Retinal pigment epithelial cell (primary cell): ENCODE measurements at regions not wholly inside any gene's neighbourhood (a gene's known extent, or its start where the extent isn't known, plus 50 kb on each side); places are given as distances from the start of the nearest gene placed in this dataset.

ENCODE experiments used
- DNase-seq: peaks from one replicate; pipeline ENCODE4 v3.0.0-alpha.2; 2010; ENCODE audit warnings: low read depth
- H3K4me3 ChIP-seq: 2 replicates; pipeline ENCODE4 v1.5.1; 2011; ENCODE audit warnings: mild to moderate bottlenecking, low read length, control low read depth, moderate library complexity
- TF ChIP-seq, protein P1 (sequence below): conservative IDR thresholded peaks from 2 replicates; pipeline ENCODE4 v1.5.1; 2011; ENCODE audit warnings: low read depth, low read length, control low read depth, inconsistent platforms

GRCh38 chr12:115388139-115388538, 704.2 kb upstream of the TBX3 start:
- no peak overlapping the region for H3K4me3 ChIP-seq
- no peak for DNase-seq
- TF ChIP-seq, protein P1, sequence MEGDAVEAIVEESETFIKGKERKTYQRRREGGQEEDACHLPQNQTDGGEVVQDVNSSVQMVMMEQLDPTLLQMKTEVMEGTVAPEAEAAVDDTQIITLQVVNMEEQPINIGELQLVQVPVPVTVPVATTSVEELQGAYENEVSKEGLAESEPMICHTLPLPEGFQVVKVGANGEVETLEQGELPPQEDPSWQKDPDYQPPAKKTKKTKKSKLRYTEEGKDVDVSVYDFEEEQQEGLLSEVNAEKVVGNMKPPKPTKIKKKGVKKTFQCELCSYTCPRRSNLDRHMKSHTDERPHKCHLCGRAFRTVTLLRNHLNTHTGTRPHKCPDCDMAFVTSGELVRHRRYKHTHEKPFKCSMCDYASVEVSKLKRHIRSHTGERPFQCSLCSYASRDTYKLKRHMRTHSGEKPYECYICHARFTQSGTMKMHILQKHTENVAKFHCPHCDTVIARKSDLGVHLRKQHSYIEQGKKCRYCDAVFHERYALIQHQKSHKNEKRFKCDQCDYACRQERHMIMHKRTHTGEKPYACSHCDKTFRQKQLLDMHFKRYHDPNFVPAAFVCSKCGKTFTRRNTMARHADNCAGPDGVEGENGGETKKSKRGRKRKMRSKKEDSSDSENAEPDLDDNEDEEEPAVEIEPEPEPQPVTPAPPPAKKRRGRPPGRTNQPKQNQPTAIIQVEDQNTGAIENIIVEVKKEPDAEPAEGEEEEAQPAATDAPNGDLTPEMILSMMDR = no peak

- TF ChIP-seq, protein P1 = no peak
- H3K4me3 ChIP-seq = no peak overlapping the region
- no peak for DNase-seq
Measured at GRCh38 chr12:115387467-115387901, 703.5 kb upstream of the TBX3 start.

DNA sequence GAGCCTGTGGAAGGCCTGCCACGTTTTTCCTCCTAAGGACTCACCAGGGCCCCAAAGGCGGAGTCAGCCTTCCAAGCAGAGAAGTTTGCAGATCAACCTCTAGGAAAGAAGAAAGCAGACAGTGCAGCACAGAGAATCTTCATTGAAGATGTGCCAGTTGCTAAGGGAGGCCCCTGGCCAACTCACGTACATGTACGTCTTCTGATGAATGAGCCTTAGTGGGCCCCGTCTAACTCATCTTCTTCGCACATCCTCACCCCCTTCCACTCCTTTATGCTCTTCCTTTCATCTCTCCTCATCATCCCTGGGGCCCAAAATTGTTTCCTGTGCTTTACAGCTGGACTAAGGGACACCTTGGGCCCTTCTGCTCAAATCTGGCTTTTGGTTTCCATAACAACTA, 703.0 kb upstream of the TBX3 start:
- TF ChIP-seq, protein P1 = no peak
- no peak overlapping the region for H3K4me3 ChIP-seq
- no peak for DNase-seq

DNA sequence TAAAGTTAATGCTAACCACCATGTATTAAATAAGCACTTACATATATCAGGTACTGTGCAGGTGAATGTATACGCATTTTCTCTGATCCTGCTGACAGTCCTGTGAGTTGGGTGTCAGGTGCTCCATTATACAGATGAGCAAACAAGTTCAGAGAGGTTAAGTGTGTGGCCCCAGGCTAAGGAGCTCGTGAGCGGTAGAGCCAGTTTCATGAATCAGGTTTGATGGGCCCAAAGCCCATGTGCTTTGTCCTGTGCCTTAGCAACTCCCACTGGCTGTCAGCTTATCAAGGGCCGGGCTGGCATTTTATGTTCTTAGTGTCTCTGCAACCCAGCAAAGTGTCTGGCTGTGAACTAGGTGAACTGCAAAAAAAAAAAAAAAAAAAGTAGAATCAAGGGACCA, 701.2 kb upstream of the TBX3 start:
- H3K4me3 ChIP-seq = no peak overlapping the region
- DNase-seq = no peak
- TF ChIP-seq, protein P1 = no peak

GRCh38 chr12:115384391-115384790, 700.4 kb upstream of the TBX3 start:
- TF ChIP-seq, protein P1 = no peak
- no peak overlapping the region for H3K4me3 ChIP-seq
- no peak for DNase-seq

GRCh38 chr12:115383668-115384067, 699.7 kb upstream of the TBX3 start:
- TF ChIP-seq, protein P1 = no peak
- no peak for DNase-seq
- H3K4me3 ChIP-seq = no peak overlapping the region

DNA sequence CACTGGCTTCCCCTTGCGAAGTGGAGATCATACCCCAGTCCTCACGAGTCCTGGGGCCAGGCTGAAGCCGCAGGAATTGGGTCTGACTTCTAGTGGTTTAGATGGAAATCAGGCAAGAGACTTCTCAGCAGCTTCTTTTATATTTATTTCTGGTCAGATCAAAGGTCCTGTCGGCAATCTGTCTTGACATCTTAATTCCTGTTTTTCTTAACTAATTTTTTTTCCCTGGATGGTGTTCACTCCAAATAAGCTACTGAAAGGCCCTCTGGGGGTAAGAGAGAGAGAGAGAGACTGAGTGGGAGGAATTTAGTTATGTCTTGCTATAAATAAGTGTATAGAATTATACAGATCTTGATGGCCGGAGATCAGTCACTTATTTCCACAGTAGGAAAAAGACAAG, 698.7 kb upstream of the TBX3 start:
- H3K4me3 ChIP-seq = no peak overlapping the region
- TF ChIP-seq, protein P1 = no peak
- DNase-seq = no peak
